ENCODE measurements at regions not wholly inside any gene's neighbourhood (a gene's known extent, or its start where the extent isn't known, plus 50 kb on each side); places are given as distances from the start of the nearest gene placed in this dataset.

GRCh38 chr5:108617467-108618435 lies 129.9 kb upstream of the FER start:
- H3K9ac ChIP-seq (ENCODE audit: control insufficient read depth, insufficient read depth, low read length), result no peak overlapping the region
- BruUV-seq (replicated peaks), result no TSS peak
- POLR2A ChIA-PET, result no interaction called here
- 52% methylated on average over 8 of the region's 8 CpGs for WGBS (ENCODE audit: insufficient coverage, insufficient replicate concordance, low lambda C conversion rate, missing lambda C conversion rate)
- no peaks in the 10 kb centered on the region for H3K4me1 ChIP-seq (ENCODE audit: control insufficient read depth, insufficient read depth, low read length)
- no peaks in the 10 kb centered on the region for H3K27me3 ChIP-seq (replicated peaks in 1 of 2; ENCODE audit: control insufficient read depth in 2 of 2, insufficient read depth in 2 of 2, low read length in 1 of 2)
- H3K4me2 ChIP-seq (ENCODE audit: control insufficient read depth, insufficient read depth), result no peak overlapping the region
- no peak overlapping the region for H2AFZ ChIP-seq (ENCODE audit: control insufficient read depth, low read depth, low read length)
- intact Hi-C loops (cut with micrococcal nuclease; ENCODE audit: unreplicated experiment), result no loop called here
- H3K9me3 ChIP-seq (replicated peaks; ENCODE audit: control insufficient read depth, insufficient read depth, low read length), result no peaks in the 10 kb centered on the region
- RAD21 ChIA-PET (ENCODE audit: unreplicated experiment), result no interaction called here
- SMC1A ChIA-PET (ENCODE audit: uncharacterized antibody, unreplicated experiment), result interaction anchor here (1.0 kb wide), 1 partner anchor 13 kb away, joined by 3 read pairs; no protein-coding TSS in a partner anchor
- no peak overlapping the region for H3K4me3 ChIP-seq
- ATAC-seq (no peak), FAIRE-seq (no peak), DNase-seq (ENCODE audit: low read depth, low spot score) (no peak)
- no peak overlapping the region for H3K27ac ChIP-seq (ENCODE audit: control insufficient read depth, insufficient read depth)
- no peaks in the 10 kb centered on the region for H4K20me1 ChIP-seq (ENCODE audit: control insufficient read depth, insufficient read depth)
- CTCF ChIA-PET, result interaction anchor here (3.0 kb wide), 1 partner anchor 25 kb away, joined by 12 read pairs; no protein-coding TSS in a partner anchor
- in situ Hi-C loops (cut with MboI), result no loop called here
- TF ChIP-seq RELA (IDR thresholded peaks at IDR 0.05; ENCODE audit: borderline replicate concordance, partially characterized antibody) (no peak), ELK1 (IDR thresholded peaks at IDR 0.05; ENCODE audit: low read depth, low read length) (no peak), POLR2AphosphoS2 (IDR thresholded peaks at IDR 0.05; ENCODE audit: low read depth, low read length) (no peak), RAD21 (IDR thresholded peaks at IDR 0.05; ENCODE audit: insufficient read depth, low read depth, low read length) (no peak), WRNIP1 (IDR thresholded peaks at IDR 0.05; ENCODE audit: borderline replicate concordance, low read depth, low read length) (no peak), CHD4 (IDR thresholded peaks at IDR 0.05) (no peak), NKRF (conservative IDR thresholded peaks at IDR 0.05) (no peak), USF2 (IDR thresholded peaks at IDR 0.05; ENCODE audit: borderline replicate concordance, low read depth, low read length) (no peak), SUZ12 (IDR thresholded peaks at IDR 0.05; ENCODE audit: unreplicated experiment) (no peak), BCL11A (IDR thresholded peaks at IDR 0.05; ENCODE audit: low read depth, low read length) (no peak), MTA2 (IDR thresholded peaks at IDR 0.05; ENCODE audit: low read depth) (no peak), SREBF1 (IDR thresholded peaks at IDR 0.05; ENCODE audit: low read length) (no peak), ESRRA (IDR thresholded peaks at IDR 0.05; ENCODE audit: low read length) (no peak)
- H3K79me2 ChIP-seq (ENCODE audit: control insufficient read depth, insufficient read depth, low read length), result no peaks in the 10 kb centered on the region
- no peaks in the 10 kb centered on the region for H3K36me3 ChIP-seq (ENCODE audit: control insufficient read depth in 2 of 2, insufficient read depth in 2 of 2, low read length in 1 of 2)

Measured in GM12878 (cell line).